ENCODE measurements at regions not wholly inside any gene's neighbourhood (a gene's known extent, or its start where the extent isn't known, plus 50 kb on each side); places are given as distances from the start of the nearest gene placed in this dataset.
"Not testable (repeated sequence)": the region's sequence is repeated elsewhere in the genome, so short reads cannot be mapped to it uniquely, and the experiment has no call there.

- TF ChIP-seq CTCF (IDR thresholded peaks at IDR 0.05; ENCODE audit: unreplicated experiment): no peak
- CTCF ChIA-PET: interaction anchor here (0.5 to 0.9 kb wide), 3 partner anchors 172 to 312 kb away, joined by 3 to 4 read pairs (median 4); no protein-coding TSS in a partner anchor
Observed at GRCh38 chr7:29749701-29750321, 56.5 kb upstream of the WIPF3 start.

GRCh38 chr7:29750373-29750940, 55.9 kb upstream of the WIPF3 start:
- DNase-seq; BruUV-seq (replicated peaks); H3K4me3 Mint-ChIP-seq (ENCODE audit: low read depth, unreplicated experiment); intact Hi-C loops (cut with micrococcal nuclease; ENCODE audit: unreplicated experiment); H3K27ac Mint-ChIP-seq (ENCODE audit: unreplicated experiment); H3K36me3 Mint-ChIP-seq (ENCODE audit: insufficient read depth, unreplicated experiment); H3K9me3 Mint-ChIP-seq (ENCODE audit: low read depth, unreplicated experiment): not testable (repeated sequence)
- Mint-ChIP-seq H3K27me3 (ENCODE audit: unreplicated experiment) (peaks cover 20% of the 10 kb centered on the region), H3K4me1 (ENCODE audit: low read depth, unreplicated experiment) (peaks cover 22% of the 10 kb centered on the region)
- CTCF ChIA-PET: interaction anchor here (0.5 kb wide), 1 partner anchor 182 kb away, joined by 4 read pairs; no protein-coding TSS in a partner anchor

More at GRCh38 chr7:29749701-29750321, 56.5 kb upstream of the WIPF3 start:
- Mint-ChIP-seq H3K27me3 (ENCODE audit: unreplicated experiment) (peaks cover 20% of the 10 kb centered on the region), H3K4me1 (ENCODE audit: low read depth, unreplicated experiment) (peaks cover 16% of the 10 kb centered on the region), H3K4me3 (ENCODE audit: low read depth, unreplicated experiment) (no peak overlapping the region), H3K9me3 (ENCODE audit: low read depth, unreplicated experiment) (no peaks in the 10 kb centered on the region), H3K27ac (ENCODE audit: unreplicated experiment) (no peak overlapping the region), H3K36me3 (ENCODE audit: insufficient read depth, unreplicated experiment) (no peaks in the 10 kb centered on the region)
- intact Hi-C loops (cut with micrococcal nuclease; ENCODE audit: unreplicated experiment): loop anchor here (2.0 to 5.0 kb wide), 3 partner anchors 57 to 312 kb away; partner anchors contain the start of gene WIPF3
- DNase-seq: no peak
- BruUV-seq (replicated peaks): no TSS peak

GRCh38 chr7:29751012-29751411, 55.3 kb upstream of the WIPF3 start:
- H3K4me1 Mint-ChIP-seq (ENCODE audit: low read depth, unreplicated experiment): peaks cover 22% of the 10 kb centered on the region
- BruUV-seq (replicated peaks); H3K9me3 Mint-ChIP-seq (ENCODE audit: low read depth, unreplicated experiment); H3K4me3 Mint-ChIP-seq (ENCODE audit: low read depth, unreplicated experiment); CTCF ChIA-PET; H3K27ac Mint-ChIP-seq (ENCODE audit: unreplicated experiment); DNase-seq; intact Hi-C loops (cut with micrococcal nuclease; ENCODE audit: unreplicated experiment); H3K36me3 Mint-ChIP-seq (ENCODE audit: insufficient read depth, unreplicated experiment): not testable (repeated sequence)
- peaks cover 20% of the 10 kb centered on the region for H3K27me3 Mint-ChIP-seq (ENCODE audit: unreplicated experiment)

- Mint-ChIP-seq H3K9me3 (ENCODE audit: low read depth, unreplicated experiment) (no peaks in the 10 kb centered on the region), H3K36me3 (ENCODE audit: insufficient read depth, unreplicated experiment) (no peaks in the 10 kb centered on the region), H3K27ac (ENCODE audit: unreplicated experiment) (no peak overlapping the region), H3K4me1 (ENCODE audit: low read depth, unreplicated experiment) (peaks cover 8% of the 10 kb centered on the region), H3K4me3 (ENCODE audit: low read depth, unreplicated experiment) (no peak overlapping the region), H3K27me3 (ENCODE audit: unreplicated experiment) (peaks cover 7% of the 10 kb centered on the region)
- BruUV-seq (replicated peaks): no TSS peak
- intact Hi-C loops (cut with micrococcal nuclease; ENCODE audit: unreplicated experiment): no loop called here
- DNase-seq: no peak
- no peak for TF ChIP-seq CTCF (IDR thresholded peaks at IDR 0.05; ENCODE audit: unreplicated experiment)
- CTCF ChIA-PET: interaction anchor here (0.7 to 1.1 kb wide), 2 partner anchors 123 to 307 kb away, joined by 3 read pairs; no protein-coding TSS in a partner anchor
Observed at GRCh38 chr7:29754874-29755490, 51.3 kb upstream of the WIPF3 start.

Small RNAs in the stretch of these regions (microRNA-seq; reads per million reads assigned to microRNA genes)
- 14.4 reads per million, percentile 39 among the genes with 10 or more reads in this experiment for gene MIR550A3
